K562 (cell line): ENCODE measurements at regions not wholly inside any gene's neighbourhood (a gene's known extent, or its start where the extent isn't known, plus 50 kb on each side); places are given as distances from the start of the nearest gene placed in this dataset.

ENCODE experiments used
- ATAC-seq: fragments of 200-7000 bp; cut with Tn5 transposase; 3 replicates; pipeline ENCODE4 v1.9.1; 2020; ENCODE audit warnings: moderate library complexity
- BruUV-seq: library from RNA; stranded (reverse); fragments of 400-500 nt; replicated peaks from 2 replicates; lab custom pipeline; 2021; lab: Mats Ljungman, UMichigan
- CTCF ChIA-PET: fragments of 300-600 bp; formaldehyde crosslinking; extraction: SDS; loops from one replicate; lab custom pipeline; 2021; ENCODE audit warnings: low intra/inter-chr PET ratio; lab: Yijun Ruan, JAX
- POLR2A ChIA-PET: fragments of 300-600, 350-650 bp; sonication (Branson Sonifier 250); formaldehyde crosslinking; extraction: SDS; loops from one replicate; lab custom pipeline; 2021; ENCODE audit warnings: antibody characterized with exemption, inconsistent platforms; lab: Yijun Ruan, JAX
- DNase-seq, 4 experiments: peaks; one replicate each; pipeline versions ENCODE4 v3.0.0 to v3.0.0-alpha.2; 2011 to 2018; ENCODE audit warnings: low spot score in 3 of 4, mixed read lengths in 3 of 4; ENCODE audit errors: extremely low read depth in 1 of 4
- FAIRE-seq: peaks from 2 replicates; lab custom pipeline; 2011; peaks lifted over from hg19 to GRCh38; lab: Jason Lieb, UNC
- H2AFZ ChIP-seq: 2 replicates; pipeline ENCODE4 v1.6.0; 2011; ENCODE audit warnings: low read depth, low read length, control low read depth, inconsistent platforms
- H3K27ac ChIP-seq: fragments of 200-600 bp; 3 replicates; pipeline ENCODE4 v1.8.0; 2011; ENCODE audit warnings: low read depth, mild to moderate bottlenecking, control low read depth, inconsistent platforms, low read length, moderate library complexity, mixed read lengths; ENCODE audit errors: extremely low read depth
- H3K27me3 ChIP-seq, 2 experiments: fragments of 300-600 bp in 1 of 2; 2 replicates in 1 of 2; 3 replicates in 1 of 2; pipeline versions ENCODE4 v1.6.0 to v1.8.0; 2011; ENCODE audit warnings: inconsistent platforms in 2 of 2, low read length in 2 of 2, mild to moderate bottlenecking in 1 of 2, mixed read lengths in 1 of 2, moderate library complexity in 1 of 2; ENCODE audit not compliant: control insufficient read depth in 2 of 2, insufficient read depth in 2 of 2
- H3K36me3 ChIP-seq: fragments of 300-600 bp; 3 replicates; pipeline ENCODE4 v1.8.0; 2011; ENCODE audit warnings: mild to moderate bottlenecking, low read length, inconsistent platforms; ENCODE audit not compliant: control insufficient read depth, insufficient read depth
- H3K4me1 ChIP-seq, 2 experiments: fragments of 200-600 bp in 1 of 2; replicated peaks in 1 of 2; 2 replicates in 1 of 2; 3 replicates in 1 of 2; pipeline versions ENCODE4 v1.5.1 to v1.8.0; 2011; ENCODE audit warnings: inconsistent platforms in 2 of 2, low read length in 2 of 2, mild to moderate bottlenecking in 1 of 2, mixed read lengths in 1 of 2, moderate library complexity in 1 of 2; ENCODE audit not compliant: control insufficient read depth in 2 of 2, insufficient read depth in 2 of 2
- H3K4me2 ChIP-seq: 2 replicates; pipeline ENCODE4 v1.6.1; 2011; ENCODE audit warnings: low read length, control low read depth, inconsistent platforms, mixed read lengths; ENCODE audit not compliant: insufficient read depth
- H3K4me3 ChIP-seq: fragments of 200-600 bp; sonication (generic), shearing (Covaris generic); 2 replicates; pipeline ENCODE4 v1.5.1; 2016; ENCODE audit warnings: control low read depth, inconsistent platforms
- H3K79me2 ChIP-seq: fragments of 200-600 bp; 3 replicates; pipeline ENCODE4 v1.8.0; 2011; ENCODE audit warnings: low read length, inconsistent platforms; ENCODE audit not compliant: control insufficient read depth, insufficient read depth
- H3K9ac ChIP-seq, 2 experiments: 2 replicates each; pipeline versions ENCODE4 v1.6.0 to v1.6.1; 2011; ENCODE audit warnings: low read depth in 2 of 2, low read length in 2 of 2, control low read depth in 1 of 2, inconsistent platforms in 1 of 2, mild to moderate bottlenecking in 1 of 2, mixed read lengths in 1 of 2; ENCODE audit not compliant: insufficient read depth in 1 of 2
- H3K9me1 ChIP-seq: one replicate; pipeline ENCODE4 v1.6.0; 2011; ENCODE audit warnings: inconsistent platforms, mild to moderate bottlenecking, low read length, moderate library complexity; ENCODE audit not compliant: control insufficient read depth, insufficient read depth
- H3K9me3 ChIP-seq: replicated peaks from 2 replicates; pipeline ENCODE4 v1.5.1; 2011; ENCODE audit warnings: low read depth, low read length, inconsistent platforms; ENCODE audit not compliant: control insufficient read depth, insufficient read depth
- H4K20me1 ChIP-seq: replicated peaks from 2 replicates; pipeline ENCODE4 v1.6.1; 2011; ENCODE audit warnings: low read length, inconsistent platforms, mixed read lengths; ENCODE audit not compliant: control insufficient read depth, insufficient read depth
- ARID1B ChIP-seq: fragments of 450-650 bp; IDR thresholded peaks from 2 replicates; pipeline ENCODE4 v1.6.1; 2016; ENCODE audit warnings: antibody characterized with exemption, mild to moderate bottlenecking, inconsistent platforms
- CBFA2T3 ChIP-seq: fragments of 450-650 bp; IDR thresholded peaks from 2 replicates; pipeline ENCODE4 v1.6.1; 2017
- CBX3 ChIP-seq, 2 experiments: IDR thresholded peaks; 1 replicate in 1 of 2; 2 replicates in 1 of 2; pipeline ENCODE4 v1.6.1; 2012; ENCODE audit warnings: inconsistent platforms in 2 of 2, low read length in 2 of 2, borderline replicate concordance in 1 of 2, control low read depth in 1 of 2
- CEBPZ ChIP-seq: fragments of 150-350 bp; IDR thresholded peaks from 2 replicates; pipeline ENCODE4 v1.6.1; 2014; ENCODE audit warnings: low read depth, mild to moderate bottlenecking, low read length, borderline replicate concordance
- FOSL1 ChIP-seq: fragments of 200-800 bp; sonication (Bioruptor generic); conservative IDR thresholded peaks from 2 replicates; pipeline ENCODE4 v1.6.1; 2016; ENCODE audit warnings: missing genetic modification characterization, missing compliant biosample characterization
- HDAC3 ChIP-seq: fragments of 450-650 bp; IDR thresholded peaks from 2 replicates; pipeline ENCODE4 v1.6.1; 2018; ENCODE audit warnings: borderline replicate concordance, mild to moderate bottlenecking, moderate library complexity; ENCODE audit not compliant: partially characterized antibody
- NCOA4 ChIP-seq: fragments of 450-650 bp; IDR thresholded peaks from 2 replicates; pipeline ENCODE4 v1.6.1; 2018; ENCODE audit warnings: mild to moderate bottlenecking; ENCODE audit not compliant: partially characterized antibody
- SETDB1 ChIP-seq: IDR thresholded peaks from one replicate; pipeline ENCODE4 v1.6.1; 2012; ENCODE audit warnings: low read length, control low read depth, inconsistent platforms
- TAL1 ChIP-seq: fragments of 450-650 bp; IDR thresholded peaks from 2 replicates; pipeline ENCODE4 v1.6.1; 2016; ENCODE audit warnings: mild to moderate bottlenecking
- WGBS: fragments of 100-300 bp; shearing (Covaris generic); methylation state at CpG from one replicate; pipeline ENCODE4 v1.1.6; 2016; ENCODE audit warnings: low coverage, mixed read lengths; ENCODE audit not compliant: insufficient coverage; ENCODE audit errors: missing lambda C conversion rate; 5-methylcytosine and 5-hydroxymethylcytosine counted together
- in situ Hi-C: fragments of 300-500 bp; cut with MboI; formaldehyde crosslinking; loops from 4 replicates; pipeline ENCODE4 v1.15.0; 2018; ENCODE audit warnings: inconsistent platforms, mixed read lengths
- intact Hi-C: fragments of 100-400 bp; cut with micrococcal nuclease; formaldehyde crosslinking; loops from 2 replicates; pipeline ENCODE4 v1.14.2; 2022

- Histone ChIP-seq H3K9me1 (no peaks in the 10 kb centered on the region), H2AFZ (no peak overlapping the region), H3K36me3 (no peaks in the 10 kb centered on the region), H3K4me1 (no peaks in the 10 kb centered on the region), H3K9ac (no peak overlapping the region), H3K79me2 (no peaks in the 10 kb centered on the region), H3K27me3 (no peaks in the 10 kb centered on the region), H3K4me3 (no peak overlapping the region), H3K4me2 (no peak overlapping the region), H3K9me3 (no peaks in the 10 kb centered on the region), H4K20me1 (no peaks in the 10 kb centered on the region), H3K27ac (no peak overlapping the region)
- peak in 1 of 4 experiments; percentile 7 for DNase-seq
- BruUV-seq = no TSS peak
- in situ Hi-C loops = no loop called here
- CTCF ChIA-PET = no interaction called here
- POLR2A ChIA-PET = no interaction called here
- no peak for ATAC-seq
- no peak for FAIRE-seq
- intact Hi-C loops = no loop called here
- 1% methylated on average over 7 of the region's 8 CpGs for WGBS
- TF ChIP-seq TAL1 = 0 out of 2 replicates have a peak, but pooled peaks have one; percentile 24
- peak; percentile 51; the same call in 1 of the 2 replicates for TF ChIP-seq FOSL1 (tag)
- TF ChIP-seq CBFA2T3 = peak; percentile 43
- 0 out of 2 replicates have a peak, but pooled peaks have one; percentile 6 for TF ChIP-seq ARID1B
- no peak for TF ChIP-seq SETDB1
- TF ChIP-seq, all 486 proteins: peak for 4
These were observed 162.3 kb downstream of the KLF5 start for GRCh38 chr13:73220966-73221720.

DNA sequence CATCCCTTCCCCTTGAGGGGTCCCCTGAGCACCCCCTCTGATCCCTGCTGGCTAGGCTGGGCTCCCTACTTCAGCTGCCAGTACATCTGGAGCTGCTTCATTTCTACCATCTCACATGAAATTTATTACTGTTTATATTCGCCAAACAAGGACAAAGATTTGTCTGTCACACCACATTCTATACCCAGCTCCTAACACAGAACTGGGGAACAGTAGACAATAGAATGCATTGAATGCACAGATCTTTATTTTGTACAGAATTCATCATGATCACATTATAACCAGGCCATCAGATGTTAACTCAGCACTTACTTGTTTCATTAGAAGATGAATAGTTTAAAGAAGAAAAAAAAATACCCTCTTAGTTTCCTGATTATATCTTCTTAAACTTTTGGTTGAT lies 159.4 kb downstream of the KLF5 start:
- 0% methylated on average over 1 of the region's 1 CpG for WGBS
- H3K4me2 ChIP-seq = no peak overlapping the region
- H3K9ac ChIP-seq = no peak overlapping the region
- TF ChIP-seq HDAC3 (no peak), CBX3 (IDR thresholded peaks at IDR 0.05; ENCODE audit: borderline replicate concordance in 1 of 2, low read length in 2 of 2) (no peak), NCOA4 (no peak), CEBPZ (no peak)

More for the DNA sequence above, 159.4 kb downstream of the KLF5 start:
- POLR2A ChIA-PET = no interaction called here
- Histone ChIP-seq H3K9me3 (no peaks in the 10 kb centered on the region), H3K27me3 (no peaks in the 10 kb centered on the region), H4K20me1 (no peaks in the 10 kb centered on the region), H3K4me3 (no peak overlapping the region), H3K27ac (no peak overlapping the region), H3K4me1 (no peaks in the 10 kb centered on the region; a peak in 1 of 5 replicates), H3K79me2 (no peaks in the 10 kb centered on the region), H3K9me1 (no peaks in the 10 kb centered on the region), H3K36me3 (no peaks in the 10 kb centered on the region), H2AFZ (no peak overlapping the region)
- in situ Hi-C loops (no loop called here), intact Hi-C loops (no loop called here)
- BruUV-seq = no TSS peak
- ATAC-seq = no peak
- DNase-seq = no peak
- CTCF ChIA-PET = no interaction called here
- no peak for FAIRE-seq
